CD4-positive, alpha-beta T cell (primary cell): ENCODE measurements at regions not wholly inside any gene's neighbourhood (a gene's known extent, or its start where the extent isn't known, plus 50 kb on each side); places are given as distances from the start of the nearest gene placed in this dataset.

Source experiments
- ATAC-seq: fragments of 200-7000 bp; cut with Tn5 transposase; one replicate; pipeline ENCODE4 v1.10.0; 2022; ENCODE audit warnings: mild to moderate bottlenecking; ENCODE audit not compliant: poor library complexity
- CTCF ChIA-PET: fragments of 350-600 bp; sonication (Branson Sonifier 250); formaldehyde crosslinking; loops from one replicate; lab custom pipeline; 2021; ENCODE audit warnings: antibody characterized with exemption, inconsistent platforms; lab: Charles Lee
- POLR2A ChIA-PET: fragments of 350-600 bp; sonication (Branson Sonifier 250); formaldehyde crosslinking; loops from one replicate; lab custom pipeline; 2021; ENCODE audit warnings: antibody characterized with exemption, inconsistent platforms; lab: Charles Lee
- DNase-seq, 14 experiments: peaks; one replicate each; pipeline ENCODE4 v3.0.0-alpha.2; 2013 to 2020; ENCODE audit warnings: mixed read lengths in 2 of 14
- H3K27ac ChIP-seq, 2 donors: one replicate each; pipeline versions ENCODE4 v1.5.1 to v1.7.0; 2013; ENCODE audit warnings: low read length in 2 of 2, low read depth in 1 of 2, mild to moderate bottlenecking in 1 of 2
- H3K27me3 ChIP-seq, 2 experiments: 1 replicate in 1 of 2; 2 replicates in 1 of 2; pipeline versions ENCODE4 v1.6.1 to v1.7.0; 2013; ENCODE audit warnings: low read length in 2 of 2, control low read depth in 1 of 2, mild to moderate bottlenecking in 1 of 2, moderate library complexity in 1 of 2; ENCODE audit not compliant: insufficient read depth in 2 of 2, control insufficient read depth in 1 of 2
- H3K36me3 ChIP-seq: one replicate; pipeline ENCODE4 v1.6.1; 2013; ENCODE audit warnings: low read length, control low read depth; ENCODE audit not compliant: insufficient read depth
- H3K4me1 ChIP-seq: one replicate; pipeline ENCODE4 v1.6.1; 2013; ENCODE audit warnings: low read length, control low read depth; ENCODE audit not compliant: insufficient read depth
- H3K4me3 ChIP-seq: one replicate; pipeline ENCODE4 v1.5.1; 2013; ENCODE audit warnings: mild to moderate bottlenecking, low read length, moderate library complexity
- H3K9me3 ChIP-seq, 2 experiments: 1 replicate in 1 of 2; 2 replicates in 1 of 2; pipeline versions ENCODE4 v1.6.1 to v1.7.0; 2013; ENCODE audit warnings: low read length in 2 of 2, mild to moderate bottlenecking in 2 of 2, control low read depth in 1 of 2, moderate library complexity in 1 of 2; ENCODE audit not compliant: control insufficient read depth in 1 of 2, insufficient read depth in 1 of 2
- H3K27ac Mint-ChIP-seq: one replicate; pipeline ENCODE4 v1.8.0; 2020; ENCODE audit warnings: mixed read lengths
- H3K27me3 Mint-ChIP-seq: one replicate; pipeline ENCODE4 v1.8.0; 2021; ENCODE audit warnings: mixed read lengths
- H3K36me3 Mint-ChIP-seq: one replicate; pipeline ENCODE4 v1.8.0; 2021; ENCODE audit warnings: low read depth, mixed read lengths
- H3K4me1 Mint-ChIP-seq: one replicate; pipeline ENCODE4 v1.8.0; 2021; ENCODE audit warnings: low read depth, mixed read lengths
- H3K4me3 Mint-ChIP-seq: one replicate; pipeline ENCODE4 v1.8.0; 2020; ENCODE audit warnings: mild to moderate bottlenecking, mixed read lengths
- H3K9me3 Mint-ChIP-seq: one replicate; pipeline ENCODE4 v1.8.0; 2020; ENCODE audit warnings: mixed read lengths
- intact Hi-C, 2 experiments: fragments of 100-400 bp; cut with DNase I in 1 of 2; cut with micrococcal nuclease in 1 of 2; formaldehyde crosslinking; loops; one replicate each; pipeline versions ENCODE4 v1.15.1 to v1.9.0; 2023 to 2025; cut with DNase I, micrococcal nuclease
- TF ChIP-seq, protein P1 (sequence below): fragments of 200-600 bp; IDR thresholded peaks from one replicate; pipeline ENCODE4 v1.8.0; 2022; ENCODE audit warnings: antibody characterized with exemption, mild to moderate bottlenecking

DNA sequence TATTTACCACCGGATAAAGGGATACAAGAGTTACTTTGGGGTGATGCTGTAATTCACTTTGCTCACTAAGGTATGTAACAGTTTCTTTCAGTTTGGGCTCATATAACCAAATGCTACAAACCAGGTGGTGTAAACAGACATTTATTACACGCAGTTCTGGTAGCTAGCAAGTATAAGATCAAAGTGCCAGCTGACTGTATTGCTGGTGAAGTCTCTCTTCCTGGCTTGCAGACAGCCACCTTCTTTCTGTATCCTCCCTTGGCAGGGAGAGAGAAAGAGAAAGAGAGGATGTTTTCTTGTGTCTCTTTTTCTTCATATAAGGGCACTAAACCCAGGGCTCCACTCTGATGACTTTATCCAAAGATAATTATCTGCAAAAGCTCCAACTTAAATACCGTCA lies 552.5 kb upstream of the FTMT start:
- Histone ChIP-seq H3K4me3 (no peak overlapping the region), H3K4me1 (no peaks in the 10 kb centered on the region), H3K27ac (no peak overlapping the region), H3K27me3 (no peaks in the 10 kb centered on the region), H3K9me3 (peaks cover 0 to 3% of the 10 kb centered on the region in 2 experiments), H3K36me3 (no peaks in the 10 kb centered on the region)
- Mint-ChIP-seq H3K4me3 (no peak overlapping the region), H3K36me3 (no peaks in the 10 kb centered on the region), H3K27ac (no peak overlapping the region), H3K27me3 (no peaks in the 10 kb centered on the region), H3K9me3 (peaks cover 2% of the 10 kb centered on the region), H3K4me1 (no peaks in the 10 kb centered on the region)
- ATAC-seq (no peak), DNase-seq (no peak)
- intact Hi-C loops: no loop called here
- TF ChIP-seq, protein P1, sequence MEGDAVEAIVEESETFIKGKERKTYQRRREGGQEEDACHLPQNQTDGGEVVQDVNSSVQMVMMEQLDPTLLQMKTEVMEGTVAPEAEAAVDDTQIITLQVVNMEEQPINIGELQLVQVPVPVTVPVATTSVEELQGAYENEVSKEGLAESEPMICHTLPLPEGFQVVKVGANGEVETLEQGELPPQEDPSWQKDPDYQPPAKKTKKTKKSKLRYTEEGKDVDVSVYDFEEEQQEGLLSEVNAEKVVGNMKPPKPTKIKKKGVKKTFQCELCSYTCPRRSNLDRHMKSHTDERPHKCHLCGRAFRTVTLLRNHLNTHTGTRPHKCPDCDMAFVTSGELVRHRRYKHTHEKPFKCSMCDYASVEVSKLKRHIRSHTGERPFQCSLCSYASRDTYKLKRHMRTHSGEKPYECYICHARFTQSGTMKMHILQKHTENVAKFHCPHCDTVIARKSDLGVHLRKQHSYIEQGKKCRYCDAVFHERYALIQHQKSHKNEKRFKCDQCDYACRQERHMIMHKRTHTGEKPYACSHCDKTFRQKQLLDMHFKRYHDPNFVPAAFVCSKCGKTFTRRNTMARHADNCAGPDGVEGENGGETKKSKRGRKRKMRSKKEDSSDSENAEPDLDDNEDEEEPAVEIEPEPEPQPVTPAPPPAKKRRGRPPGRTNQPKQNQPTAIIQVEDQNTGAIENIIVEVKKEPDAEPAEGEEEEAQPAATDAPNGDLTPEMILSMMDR: no peak
- ChIA-PET CTCF (no interaction called here), POLR2A (no interaction called here)

DNA sequence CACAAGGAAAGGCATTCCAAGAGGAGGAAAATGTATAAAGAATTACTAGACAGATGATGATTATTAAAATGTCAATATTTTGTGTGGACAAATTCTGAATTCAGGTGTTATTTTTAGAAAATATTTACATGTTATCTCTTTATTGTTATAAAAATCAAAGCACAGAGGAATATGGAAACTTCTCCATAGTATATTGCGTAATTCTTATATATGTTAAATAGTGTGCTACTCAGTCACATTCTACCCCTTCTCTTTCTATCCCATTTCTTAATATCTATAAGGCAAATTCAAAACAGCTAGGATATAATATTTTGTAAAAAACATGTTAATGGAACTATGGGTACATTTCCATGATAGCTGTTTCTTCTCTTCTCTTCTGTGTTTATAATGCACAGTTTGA lies 546.8 kb upstream of the FTMT start:
- Mint-ChIP-seq H3K27ac (no peak overlapping the region), H3K27me3 (no peaks in the 10 kb centered on the region), H3K4me3 (no peak overlapping the region), H3K4me1 (no peaks in the 10 kb centered on the region), H3K36me3 (no peaks in the 10 kb centered on the region), H3K9me3 (peaks cover 2% of the 10 kb centered on the region)
- ChIA-PET POLR2A (no interaction called here), CTCF (no interaction called here)
- TF ChIP-seq, protein P1: no peak
- H3K27me3 ChIP-seq: no peaks in the 10 kb centered on the region
- no peaks in the 10 kb centered on the region for H3K4me1 ChIP-seq
- H3K4me3 ChIP-seq: no peak overlapping the region
- H3K27ac ChIP-seq: no peak overlapping the region
- H3K9me3 ChIP-seq: no peaks in the 10 kb centered on the region
- no peak for ATAC-seq
- DNase-seq: no peak
- H3K36me3 ChIP-seq: no peaks in the 10 kb centered on the region
- intact Hi-C loops: no loop called here

DNA sequence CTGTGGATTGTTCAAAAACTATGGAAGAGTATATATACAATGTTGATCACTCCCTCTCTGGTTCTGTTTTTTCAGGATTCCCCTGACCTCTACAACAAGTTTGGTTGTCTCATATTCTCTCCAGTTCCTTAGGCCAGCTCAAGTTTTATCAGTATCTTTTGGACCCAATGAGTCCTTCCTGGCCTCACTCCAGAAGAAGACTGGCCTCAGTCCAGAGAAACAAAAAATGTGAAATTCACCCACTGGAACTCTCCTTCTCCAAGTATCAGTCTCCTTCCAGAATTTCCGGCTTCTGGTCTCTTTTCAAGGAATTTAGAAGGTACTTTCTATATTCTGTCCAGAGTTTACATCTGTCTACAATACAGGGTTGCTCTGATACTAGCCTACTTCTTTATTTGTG lies 537.8 kb upstream of the FTMT start:
- Histone ChIP-seq H3K9me3 (peaks cover 0 to 7% of the 10 kb centered on the region in 2 experiments), H3K36me3 (no peaks in the 10 kb centered on the region), H3K27me3 (no peaks in the 10 kb centered on the region), H3K27ac (no peak overlapping the region), H3K4me1 (no peaks in the 10 kb centered on the region), H3K4me3 (no peak overlapping the region)
- Mint-ChIP-seq H3K36me3 (no peaks in the 10 kb centered on the region), H3K27me3 (no peaks in the 10 kb centered on the region), H3K9me3 (peaks cover 16% of the 10 kb centered on the region), H3K4me1 (no peaks in the 10 kb centered on the region), H3K27ac (no peak overlapping the region), H3K4me3 (no peak overlapping the region)
- intact Hi-C loops: no loop called here
- TF ChIP-seq, protein P1: no peak
- ATAC-seq (no peak), DNase-seq (no peak)
- ChIA-PET CTCF (no interaction called here), POLR2A (no interaction called here)
